ENCODE measurements at regions not wholly inside any gene's neighbourhood (a gene's known extent, or its start where the extent isn't known, plus 50 kb on each side); places are given as distances from the start of the nearest gene placed in this dataset.

DNA sequence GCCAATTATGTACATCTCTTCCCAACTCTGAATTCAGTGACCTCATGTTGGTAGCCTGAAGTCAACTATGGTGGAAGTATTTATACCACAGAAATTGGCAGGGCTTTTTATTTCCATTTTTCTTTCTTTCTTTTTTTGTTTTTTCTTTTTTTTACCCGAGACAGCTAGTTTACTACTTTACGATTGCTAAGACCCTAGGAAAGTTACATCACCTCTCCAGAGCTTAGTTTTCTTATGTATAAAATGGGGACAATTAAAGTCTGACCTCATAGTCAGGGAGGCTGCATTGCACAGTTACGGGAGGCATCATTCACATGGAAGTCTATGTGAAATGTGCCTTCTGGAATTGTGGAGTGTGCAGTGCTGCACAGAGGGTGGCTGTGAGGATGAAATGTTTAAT, 194.3 kb downstream of the MTX2 start:
- no peak for DNase-seq (ENCODE audit: low read depth)
- no peak overlapping the region for H3K4me3 ChIP-seq (ENCODE audit: low read depth, low read length)

GRCh38 chr2:176464886-176465564, 195.8 kb downstream of the MTX2 start:
- no peak overlapping the region for H3K4me3 ChIP-seq (ENCODE audit: low read depth, low read length)

DNA sequence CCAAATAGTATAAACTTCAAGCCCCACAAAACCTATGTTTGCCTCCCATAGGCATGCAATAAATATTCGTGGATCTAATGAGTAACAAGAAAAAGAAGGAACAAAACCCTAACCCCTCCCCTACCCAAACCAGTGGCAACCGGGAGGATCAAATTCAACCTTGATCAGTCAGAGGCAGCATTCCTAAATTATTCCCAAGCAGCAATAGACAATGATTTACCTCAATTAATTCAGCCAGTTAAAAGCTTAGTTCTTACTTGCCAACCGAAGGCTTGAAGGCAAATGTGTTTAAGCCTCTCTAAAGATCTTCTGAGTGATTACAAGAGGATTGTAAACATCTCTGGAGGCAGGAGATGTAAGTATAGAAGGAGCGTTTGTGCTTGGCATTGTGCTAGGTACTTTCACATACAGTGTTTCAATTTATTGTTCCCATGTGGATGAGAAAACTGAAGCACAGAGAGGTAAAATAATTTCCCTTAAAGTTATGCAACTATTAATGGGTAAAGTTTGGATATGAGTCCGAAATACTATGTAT, 197.7 kb downstream of the MTX2 start:
- H3K4me3 ChIP-seq (ENCODE audit: low read depth, low read length) = no peak overlapping the region
- no peak for DNase-seq (ENCODE audit: low read depth)

More at GRCh38 chr2:176464886-176465564, 195.8 kb downstream of the MTX2 start:
- no peak for DNase-seq (ENCODE audit: low read depth)

- no peak for DNase-seq (ENCODE audit: low read depth)
- H3K4me3 ChIP-seq (ENCODE audit: low read depth, low read length) = no peak overlapping the region
Measured at GRCh38 chr2:176467595-176467994, 198.4 kb downstream of the MTX2 start.

DNA sequence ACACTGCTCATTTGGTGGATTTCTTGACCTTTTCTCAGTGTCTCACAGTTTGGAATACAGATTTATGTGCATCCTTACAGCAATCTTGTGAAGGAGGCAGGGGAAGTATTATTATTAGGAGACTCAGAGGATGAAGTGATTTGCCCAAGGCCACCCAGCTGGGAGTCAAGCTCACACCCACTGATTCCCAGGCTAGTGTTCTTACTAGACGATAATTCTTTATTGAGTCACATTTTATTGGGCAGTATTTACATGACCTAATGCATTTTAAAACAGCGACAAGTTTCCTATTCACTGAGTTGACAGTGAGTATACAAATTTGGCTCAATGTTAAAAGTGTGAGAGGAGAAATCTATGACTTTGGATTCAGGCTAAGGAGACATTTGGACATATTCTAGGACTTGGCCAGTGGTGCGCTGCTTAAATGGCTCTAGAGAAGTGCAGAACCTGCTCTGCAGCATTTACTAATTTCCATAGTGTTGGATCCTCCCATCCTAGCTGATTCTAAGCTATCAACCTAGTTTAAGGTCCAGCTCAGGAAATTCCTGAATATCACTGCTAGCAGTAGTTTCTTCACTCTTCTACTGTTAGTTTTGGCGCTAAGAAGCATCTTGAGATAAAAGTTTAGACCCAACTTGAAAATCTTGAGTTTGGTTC, 199.3 kb downstream of the MTX2 start:
- no peak overlapping the region for H3K4me3 ChIP-seq (ENCODE audit: low read depth, low read length)
- DNase-seq (ENCODE audit: low read depth) = no peak

- DNase-seq (ENCODE audit: low read depth) = no peak
- H3K4me3 ChIP-seq (ENCODE audit: low read depth, low read length) = no peak overlapping the region
Measured at GRCh38 chr2:176470713-176471112, 201.5 kb downstream of the MTX2 start.

DNA sequence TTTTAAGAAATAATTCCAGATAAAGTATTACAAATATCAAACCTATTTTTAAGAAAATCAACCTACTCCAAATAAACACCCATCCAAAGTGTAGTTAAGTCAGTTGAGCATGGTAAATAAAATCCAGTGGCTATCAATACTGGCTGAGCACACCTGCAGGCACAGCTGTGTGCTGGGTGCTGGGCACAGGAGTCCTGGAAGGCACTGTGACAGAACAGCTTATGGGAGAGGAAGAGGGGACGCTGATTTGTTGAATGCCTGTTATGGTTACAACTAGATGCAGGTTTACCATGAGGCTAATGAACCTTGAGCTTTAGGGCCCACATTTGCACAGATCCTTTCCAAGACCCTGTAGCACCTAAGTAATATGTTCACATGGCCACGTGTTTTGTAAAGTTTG, 202.7 kb downstream of the MTX2 start:
- no peak for DNase-seq (ENCODE audit: low read depth)
- no peak overlapping the region for H3K4me3 ChIP-seq (ENCODE audit: low read depth, low read length)

DNA sequence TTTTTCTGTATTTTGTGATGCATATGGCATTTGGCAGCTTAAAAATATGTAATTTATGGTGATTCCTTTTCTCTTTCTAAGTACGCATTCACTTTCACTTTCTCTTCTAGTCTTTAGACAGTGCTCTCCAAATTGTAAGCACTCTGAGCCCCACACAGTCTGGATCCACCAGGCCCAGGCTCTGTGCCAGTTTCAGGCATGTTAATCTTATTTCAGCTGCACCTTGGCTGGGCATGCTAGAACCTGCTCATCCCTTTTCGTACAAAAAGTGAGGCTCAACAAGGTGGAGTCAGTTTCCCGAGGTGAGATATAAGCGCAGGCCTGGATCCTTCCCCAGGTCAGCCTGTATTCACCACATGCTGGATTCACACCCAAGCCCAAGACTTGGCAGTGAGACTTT, 203.9 kb downstream of the MTX2 start:
- DNase-seq (ENCODE audit: low read depth) = no peak
- no peak overlapping the region for H3K4me3 ChIP-seq (ENCODE audit: low read depth, low read length)

DNA sequence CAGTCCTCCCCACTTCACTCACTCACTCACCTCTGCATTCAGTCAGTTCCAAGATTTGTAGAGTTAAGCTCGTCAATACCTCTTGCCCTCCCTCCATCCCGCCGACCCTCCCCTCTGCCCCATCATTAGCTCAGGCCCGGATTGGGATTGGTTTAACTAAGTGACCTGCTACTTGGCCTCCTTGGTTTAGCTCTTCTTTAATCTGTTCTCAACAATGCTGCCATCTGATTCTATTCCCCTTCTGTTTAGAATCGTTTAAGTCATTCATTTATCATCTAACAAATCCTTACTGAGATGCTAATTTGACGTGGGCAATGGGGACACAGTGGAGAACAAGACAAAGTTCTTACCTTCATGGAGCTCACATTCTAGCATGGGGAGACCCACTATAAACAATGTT, 204.6 kb downstream of the MTX2 start:
- no peak for DNase-seq (ENCODE audit: low read depth)

GRCh38 chr2:176477336-176477735, 208.1 kb downstream of the MTX2 start:
- no peak for DNase-seq (ENCODE audit: low read depth)
- no peak overlapping the region for H3K4me3 ChIP-seq (ENCODE audit: low read depth, low read length)

More for the DNA sequence above, 204.6 kb downstream of the MTX2 start:
- H3K4me3 ChIP-seq (ENCODE audit: low read depth, low read length) = no peak overlapping the region

DNA sequence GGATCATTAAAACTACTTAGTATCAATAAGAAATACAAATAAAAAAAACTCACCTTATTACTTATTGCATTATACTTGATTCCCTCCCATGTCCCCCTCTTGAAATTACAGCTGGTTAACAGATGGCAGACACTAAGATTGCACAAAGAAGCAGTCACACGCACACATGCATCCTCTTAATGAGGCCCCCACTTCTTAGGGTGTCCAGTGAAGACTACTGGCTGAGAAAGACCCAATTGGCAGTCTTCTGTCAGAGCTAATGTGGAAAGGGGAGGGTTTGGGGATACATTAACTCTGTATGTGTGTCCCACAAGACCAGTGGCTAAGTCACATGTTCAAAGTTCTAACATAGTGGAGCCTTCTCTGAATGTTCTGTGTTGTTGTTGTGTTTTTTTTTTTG, 210.7 kb downstream of the MTX2 start:
- DNase-seq (ENCODE audit: low read depth) = no peak
- no peak overlapping the region for H3K4me3 ChIP-seq (ENCODE audit: low read depth, low read length)

GRCh38 chr2:176482107-176482506, 212.9 kb downstream of the MTX2 start:
- H3K4me3 ChIP-seq (ENCODE audit: low read depth, low read length) = no peak overlapping the region
- no peak for DNase-seq (ENCODE audit: low read depth)

DNA sequence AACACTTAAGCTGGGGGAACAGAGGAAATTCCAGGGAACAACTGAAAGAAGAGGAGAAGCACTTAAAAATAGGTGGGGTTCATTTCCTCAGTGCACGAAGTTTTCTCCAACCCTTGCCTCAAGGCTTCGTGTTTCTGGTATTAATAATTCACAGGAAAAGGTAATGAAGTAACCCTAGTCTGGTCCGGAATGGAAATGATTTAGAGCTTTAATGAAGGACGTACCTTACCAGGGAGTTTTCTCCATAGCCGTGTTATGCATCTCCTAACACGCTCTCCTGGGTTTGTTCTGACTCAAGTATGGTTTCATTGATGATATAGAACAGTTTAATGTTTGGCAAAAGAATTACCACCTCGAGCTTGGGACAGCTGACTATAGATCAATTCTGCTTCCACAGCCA, 214.2 kb downstream of the MTX2 start:
- DNase-seq (ENCODE audit: low read depth) = no peak
- H3K4me3 ChIP-seq (ENCODE audit: low read depth, low read length) = no peak overlapping the region

GRCh38 chr2:176483901-176484568, 214.8 kb downstream of the MTX2 start:
- DNase-seq (ENCODE audit: low read depth) = no peak
- no peak overlapping the region for H3K4me3 ChIP-seq (ENCODE audit: low read depth, low read length)

GRCh38 chr2:176484838-176485237, 215.6 kb downstream of the MTX2 start:
- no peak overlapping the region for H3K4me3 ChIP-seq (ENCODE audit: low read depth, low read length)
- no peak for DNase-seq (ENCODE audit: low read depth)

DNA sequence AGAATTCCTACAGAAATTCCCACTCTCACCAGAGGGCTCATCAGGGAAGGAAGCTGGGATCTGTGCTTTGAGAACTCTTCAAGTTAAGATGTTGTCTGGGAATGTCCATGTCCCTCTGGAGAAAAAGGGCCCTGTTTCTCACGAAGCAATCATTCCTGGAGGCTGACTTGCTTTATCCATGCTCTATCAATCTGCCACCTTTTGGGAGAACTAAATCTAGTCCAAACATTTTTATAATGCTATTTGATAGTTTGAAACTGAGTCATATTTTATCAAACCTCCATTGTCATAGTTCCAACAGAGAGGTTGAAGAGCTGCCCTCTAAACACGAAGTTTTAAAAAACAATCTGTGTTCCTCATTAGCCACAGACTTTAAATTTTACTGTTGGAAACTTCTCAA, 219.2 kb downstream of the MTX2 start:
- no peak for DNase-seq (ENCODE audit: low read depth)
- H3K4me3 ChIP-seq (ENCODE audit: low read depth, low read length) = no peak overlapping the region

DNA sequence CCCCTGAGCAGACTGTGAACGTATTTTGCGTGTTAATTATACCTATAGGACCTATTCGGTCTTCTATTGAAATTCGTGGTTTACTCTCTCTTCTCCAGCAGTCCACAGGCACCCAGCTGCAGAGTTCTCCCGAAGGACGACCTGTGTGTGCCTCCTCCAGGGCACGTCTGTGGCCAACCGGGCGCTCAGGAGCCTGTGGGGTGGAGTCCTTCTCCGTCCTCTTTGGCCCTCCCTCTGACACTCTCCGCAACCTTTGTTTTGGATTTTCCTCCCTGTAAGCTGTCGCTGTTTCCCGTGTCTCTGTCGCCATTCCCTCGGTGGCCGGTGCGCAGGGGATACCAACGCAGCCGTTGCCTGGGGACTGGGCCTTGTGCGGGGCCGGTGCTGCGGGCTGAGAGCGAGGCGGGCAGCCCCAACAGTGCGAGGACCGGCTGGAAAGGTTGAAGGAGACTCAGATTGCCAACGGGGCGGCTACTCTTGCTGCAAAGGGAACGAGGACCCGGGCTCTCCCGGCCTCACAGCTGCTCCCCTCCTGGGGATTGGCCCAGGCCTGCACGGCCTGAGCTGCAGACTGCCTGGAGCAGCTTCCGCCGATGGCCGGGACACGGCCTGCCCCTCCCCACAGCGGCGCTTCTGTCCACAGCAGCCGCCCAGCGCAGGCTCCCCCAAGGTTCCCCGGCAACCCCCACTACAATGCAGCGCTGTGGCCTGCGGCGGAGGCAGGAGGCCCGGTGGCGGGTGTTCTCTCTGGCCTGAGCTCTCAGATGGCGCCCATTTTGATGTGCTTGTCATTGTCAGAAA, 221.0 kb downstream of the MTX2 start:
- no peak overlapping the region for H3K4me3 ChIP-seq (ENCODE audit: low read depth, low read length)
- no peak for DNase-seq (ENCODE audit: low read depth)

GRCh38 chr2:176491172-176491904, 222.1 kb downstream of the MTX2 start:
- no peak overlapping the region for H3K4me3 ChIP-seq (ENCODE audit: low read depth, low read length)
- peak; percentile 100 for DNase-seq (ENCODE audit: low read depth)

DNA sequence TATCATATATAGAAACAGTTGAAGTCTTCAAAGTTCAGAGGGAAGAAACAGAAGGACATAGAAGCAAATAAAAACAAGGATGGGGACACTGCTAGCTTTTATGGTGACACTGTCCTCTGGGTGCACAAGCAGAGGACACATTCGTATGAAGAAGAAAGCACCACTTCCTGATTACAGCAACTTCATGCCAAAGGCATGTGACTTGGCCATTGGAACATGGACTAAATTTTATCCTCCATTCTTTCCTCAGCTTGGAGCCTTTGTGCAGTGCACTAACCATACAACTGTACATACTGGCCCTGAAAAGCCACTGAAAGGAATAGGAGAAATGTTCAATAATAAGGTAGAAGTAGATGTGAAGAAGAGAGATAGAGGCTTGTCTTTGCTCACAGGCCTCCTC, 223.3 kb downstream of the MTX2 start:
- DNase-seq (ENCODE audit: low read depth) = no peak
- H3K4me3 ChIP-seq (ENCODE audit: low read depth, low read length) = no peak overlapping the region
